ENCODE measurements at regions not wholly inside any gene's neighbourhood (a gene's known extent, or its start where the extent isn't known, plus 50 kb on each side); places are given as distances from the start of the nearest gene placed in this dataset.

DNA sequence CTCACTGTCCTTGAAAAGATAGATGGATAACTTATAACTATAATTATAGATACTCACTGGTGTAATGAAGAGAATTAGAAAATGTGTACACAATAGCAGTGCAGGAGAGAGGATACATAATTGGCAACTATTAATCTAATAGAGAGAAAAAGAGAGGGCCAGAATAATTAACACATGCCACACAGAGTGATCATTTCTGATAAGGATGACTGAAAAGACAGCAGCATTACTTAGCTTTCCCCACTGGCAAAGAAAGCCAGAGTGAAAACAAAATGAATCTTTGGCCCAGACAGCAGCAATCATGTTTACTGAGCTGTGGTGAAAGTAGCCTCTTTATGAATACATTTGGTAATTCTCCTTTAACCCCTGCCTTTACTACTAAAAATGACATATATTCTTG is 493.3 kb upstream of the ROBO1 start:
- DNase-seq: no peak

DNA sequence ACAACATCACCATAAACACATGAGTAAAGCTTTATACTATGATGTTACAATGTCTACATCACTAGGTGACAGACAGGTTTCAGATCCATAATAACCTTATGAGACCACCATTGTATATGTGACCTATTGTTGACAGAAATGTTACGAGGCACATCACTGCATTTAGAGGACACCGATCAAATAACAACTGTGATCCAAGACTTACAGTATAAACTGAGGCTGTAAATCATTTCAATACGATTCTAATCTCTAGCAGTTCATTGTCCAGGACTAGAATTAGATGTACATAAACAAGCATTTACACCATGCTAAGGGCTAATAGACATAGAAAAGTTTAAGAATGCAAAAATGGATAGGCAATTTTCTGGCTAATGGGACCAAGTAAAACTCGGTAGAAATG is 491.9 kb upstream of the ROBO1 start:
- DNase-seq: no peak

DNA sequence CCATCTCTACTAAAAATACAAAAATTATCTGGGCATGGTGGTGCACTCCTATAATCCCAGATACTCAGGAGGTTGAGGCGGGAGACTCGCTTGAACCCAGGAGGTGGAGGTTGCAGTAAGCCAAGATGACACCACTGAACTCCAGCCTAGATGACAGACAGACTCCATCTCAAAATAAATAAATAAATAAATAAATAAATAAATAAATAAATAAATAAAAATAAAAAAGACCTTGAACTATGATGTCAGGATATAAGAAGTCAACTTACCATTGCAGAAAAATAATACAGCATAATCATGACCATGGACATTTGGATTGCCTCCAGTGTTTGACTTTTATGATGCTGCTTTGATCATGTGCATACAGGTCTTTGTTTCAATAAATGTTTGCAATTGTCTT is 484.3 kb upstream of the ROBO1 start:
- no peak for DNase-seq

DNA sequence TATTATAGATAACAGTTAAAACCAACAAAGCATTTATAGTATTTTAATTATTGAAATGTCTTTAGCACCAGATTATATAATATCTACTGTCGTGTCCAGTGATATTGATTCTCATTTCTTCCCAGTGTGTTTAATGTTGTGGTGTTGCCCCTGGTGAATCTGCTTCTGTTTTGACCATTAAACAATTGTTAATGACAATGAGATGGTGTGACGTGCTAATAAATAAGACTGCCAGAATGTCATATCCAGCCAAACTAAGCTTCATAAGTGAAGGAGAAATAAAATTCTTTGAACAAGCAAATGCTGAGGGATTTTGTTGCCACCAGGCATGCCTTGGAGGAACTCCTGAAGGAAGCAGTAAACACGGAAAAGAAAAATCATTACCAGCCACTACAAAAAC is 480.0 kb upstream of the ROBO1 start:
- no peak for DNase-seq

DNA sequence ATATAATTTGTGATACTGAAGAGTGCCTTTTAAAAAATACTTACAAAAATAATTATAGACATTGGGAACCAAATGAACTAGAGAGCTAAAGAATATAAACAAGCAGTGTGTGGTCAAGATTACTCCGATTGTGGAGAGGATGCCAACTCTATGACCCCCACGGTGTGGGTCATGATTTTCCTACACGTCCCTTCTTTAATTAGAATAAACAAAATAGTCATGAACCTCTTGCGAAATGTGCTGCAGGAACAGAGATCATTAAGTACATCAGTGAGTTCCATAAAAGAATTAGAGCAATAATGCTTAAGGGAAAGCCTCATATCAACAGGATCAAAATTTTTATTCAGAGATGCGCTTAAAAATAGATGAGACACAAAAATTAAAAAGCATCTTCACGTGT is 476.6 kb upstream of the ROBO1 start:
- DNase-seq: peak; percentile 33

DNA sequence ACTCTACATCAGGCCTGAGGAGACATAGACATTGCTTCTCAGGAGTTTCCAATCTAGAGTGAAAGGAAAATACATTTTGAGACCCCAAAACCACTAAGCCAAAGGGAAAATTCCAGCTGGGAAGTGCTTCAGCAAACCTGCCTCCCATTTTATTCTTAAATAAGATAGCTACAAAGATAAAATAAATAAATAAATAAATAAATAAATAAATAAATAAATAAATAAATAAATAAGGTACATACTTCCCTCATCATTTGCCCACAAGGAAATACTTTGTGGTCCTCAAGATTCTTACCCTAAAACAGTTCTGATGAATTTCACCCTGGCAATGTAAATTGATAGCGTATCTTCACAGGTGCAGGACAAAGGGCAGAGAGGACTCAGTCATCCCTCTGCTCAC is 474.0 kb upstream of the ROBO1 start:
- no peak for DNase-seq

DNA sequence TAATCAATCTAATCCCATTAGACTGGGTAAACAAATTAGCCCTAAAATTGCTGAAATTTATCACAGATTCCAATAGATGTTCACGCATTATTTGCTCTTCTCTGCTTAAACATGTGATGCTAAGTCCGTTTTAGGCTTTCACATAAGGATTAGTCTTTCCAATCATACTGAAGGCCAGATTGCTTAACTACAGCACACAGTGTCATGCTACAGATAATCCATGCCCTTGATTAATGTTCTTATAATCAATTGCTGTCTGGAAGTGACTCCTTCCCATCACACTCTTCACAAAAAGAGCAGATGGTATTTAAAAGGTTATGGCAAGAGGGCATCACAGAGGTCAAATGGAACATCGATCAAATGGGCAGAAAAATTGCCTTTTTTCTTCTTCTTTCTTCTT is 471.5 kb upstream of the ROBO1 start:
- no peak for DNase-seq

DNA sequence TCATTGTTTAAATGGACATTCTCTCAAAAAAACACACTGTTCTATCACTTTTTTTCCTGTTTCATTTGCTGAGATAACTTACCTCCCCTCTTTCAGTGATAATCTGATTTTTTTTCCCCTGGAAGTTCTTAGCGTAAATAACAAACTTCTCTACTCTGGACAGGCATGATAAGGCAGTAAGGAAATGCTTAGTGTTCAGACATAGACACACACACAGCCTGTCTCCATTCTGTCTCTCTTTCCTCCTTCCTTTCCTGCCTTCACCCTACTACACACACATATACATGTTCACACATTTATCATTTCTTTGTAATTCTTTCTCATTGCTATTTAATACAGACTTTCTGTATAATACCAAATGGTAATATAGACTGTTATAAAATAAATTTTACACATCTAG is 470.8 kb upstream of the ROBO1 start:
- no peak for DNase-seq

DNA sequence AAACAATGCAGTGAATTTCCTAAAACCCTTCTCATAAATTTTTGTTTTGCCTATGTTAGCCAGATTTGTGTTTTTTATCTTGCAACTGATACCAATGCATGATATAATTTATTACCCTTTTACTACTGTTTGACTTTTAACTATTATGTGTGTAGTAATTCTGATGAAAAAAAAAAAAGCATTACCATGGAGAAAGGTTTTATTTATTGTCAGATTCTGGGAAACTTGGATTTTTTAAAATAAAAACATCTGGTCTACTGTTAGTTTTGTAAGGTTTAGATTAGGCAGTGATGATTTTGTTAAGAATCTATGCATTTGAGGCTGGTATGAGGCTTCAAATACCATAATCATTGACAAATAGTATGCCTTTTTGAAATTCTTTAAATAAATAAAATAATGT is 470.4 kb upstream of the ROBO1 start:
- DNase-seq: no peak

DNA sequence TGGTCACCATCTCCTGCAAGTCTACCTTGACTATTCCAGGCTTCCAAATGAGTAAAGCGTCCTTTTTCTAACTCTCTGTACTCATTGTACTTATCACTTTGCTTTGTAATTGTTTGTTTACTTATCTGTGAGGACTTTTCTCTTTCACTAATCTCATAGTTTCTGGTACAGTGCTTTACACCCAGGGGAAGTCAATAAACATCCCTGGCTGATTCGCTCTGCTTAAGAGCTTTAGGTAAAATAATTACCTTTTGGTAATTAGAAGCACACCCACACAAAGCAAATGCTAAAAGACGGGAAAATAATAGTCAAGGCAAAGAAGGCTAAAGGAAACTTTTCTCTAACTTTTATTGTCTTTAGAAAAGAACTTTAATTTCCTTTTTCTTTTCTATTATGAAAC is 466.9 kb upstream of the ROBO1 start:
- no peak for DNase-seq

DNA sequence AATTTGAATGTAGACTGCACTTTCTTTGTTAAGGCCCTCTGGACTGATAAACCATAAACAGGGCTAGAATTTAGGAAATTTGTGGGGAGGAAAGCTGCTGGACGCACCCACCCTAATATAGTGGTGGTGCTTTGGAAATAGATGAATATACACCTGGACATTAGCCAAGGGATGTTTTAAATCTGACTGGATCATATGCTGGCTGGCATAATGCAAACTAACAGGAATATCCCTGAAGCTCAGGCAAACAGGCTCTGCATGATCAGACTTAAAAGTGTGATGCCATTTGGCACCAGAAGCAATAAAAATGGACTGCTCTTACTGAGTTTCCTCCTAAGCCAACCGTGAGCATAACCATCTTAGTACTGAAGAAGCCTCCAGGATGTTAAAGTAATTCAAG is 465.8 kb upstream of the ROBO1 start:
- DNase-seq: no peak

DNA sequence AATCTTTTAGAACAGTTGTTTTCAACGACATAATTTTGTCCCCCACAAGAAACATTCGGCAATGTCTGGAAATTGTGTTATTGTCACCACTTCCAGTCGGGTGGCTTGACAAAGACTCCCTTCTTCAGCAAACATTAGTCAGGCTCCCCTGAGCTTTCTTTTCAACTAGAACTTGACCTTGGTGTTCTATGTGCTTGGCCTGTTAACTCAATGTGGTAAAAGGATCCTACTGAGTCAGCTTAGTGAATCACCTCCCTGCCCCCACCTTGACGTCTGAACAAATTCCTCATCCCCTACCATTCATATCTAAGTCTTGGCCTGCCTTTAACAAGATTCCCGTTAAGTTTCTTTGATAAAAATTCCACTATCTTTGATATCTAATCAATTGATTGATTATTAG is 465.0 kb upstream of the ROBO1 start:
- DNase-seq: peak; percentile 71

DNA sequence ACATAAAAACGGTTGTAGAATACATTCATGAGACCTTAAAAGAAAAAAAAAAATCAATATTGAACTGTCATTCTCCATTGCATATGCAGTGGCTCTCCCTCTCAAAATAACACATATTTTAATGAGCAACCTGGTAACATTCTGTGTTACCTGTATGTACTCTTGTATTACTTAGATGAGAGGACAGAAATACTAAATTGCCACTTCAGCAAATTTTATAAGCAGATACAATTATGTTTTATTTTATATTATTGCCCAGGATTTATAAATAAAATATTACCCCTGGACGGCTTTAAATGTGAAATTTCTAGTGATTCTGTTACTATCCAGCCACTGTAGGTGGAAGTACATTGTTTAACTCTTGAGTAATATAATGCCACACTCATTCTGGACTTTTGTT is 463.2 kb upstream of the ROBO1 start:
- no peak for DNase-seq

DNA sequence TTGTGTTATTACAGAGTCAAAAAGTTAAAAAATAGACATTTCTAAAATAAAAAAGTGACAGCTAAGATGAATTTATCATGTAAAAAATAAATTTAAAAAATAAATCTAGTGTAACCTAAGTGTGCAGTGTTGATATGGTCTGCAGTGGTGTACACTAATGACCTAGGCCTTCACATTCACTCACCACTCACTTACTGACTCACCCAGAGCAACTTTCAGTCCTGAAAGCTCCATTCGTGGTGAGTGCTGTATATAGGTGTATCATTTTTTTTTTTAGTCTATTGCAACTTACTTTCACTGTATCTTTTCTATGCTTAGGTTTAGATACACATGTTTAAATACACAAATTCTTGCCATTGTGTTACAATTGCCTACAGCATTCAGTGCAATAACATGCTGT is 459.4 kb upstream of the ROBO1 start:
- DNase-seq: no peak

DNA sequence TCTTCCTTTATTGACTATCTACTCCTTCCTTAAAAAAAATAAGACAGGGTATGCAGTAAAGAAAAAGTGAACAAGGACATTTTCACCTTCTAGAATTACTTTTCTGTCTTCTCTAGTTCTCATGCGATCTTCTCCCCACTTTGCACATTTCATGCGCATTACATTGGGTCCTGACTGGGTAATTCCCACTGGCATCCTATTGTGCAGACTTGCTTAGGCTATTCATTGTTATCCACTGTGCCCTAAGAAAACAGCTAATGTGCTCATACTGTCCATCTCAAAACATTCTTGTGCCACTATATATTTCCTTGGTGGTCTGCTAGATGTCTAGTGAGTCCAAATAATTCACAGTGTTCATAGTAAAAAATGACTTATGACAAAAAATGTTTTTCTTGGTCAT is 447.4 kb upstream of the ROBO1 start:
- no peak for DNase-seq

DNA sequence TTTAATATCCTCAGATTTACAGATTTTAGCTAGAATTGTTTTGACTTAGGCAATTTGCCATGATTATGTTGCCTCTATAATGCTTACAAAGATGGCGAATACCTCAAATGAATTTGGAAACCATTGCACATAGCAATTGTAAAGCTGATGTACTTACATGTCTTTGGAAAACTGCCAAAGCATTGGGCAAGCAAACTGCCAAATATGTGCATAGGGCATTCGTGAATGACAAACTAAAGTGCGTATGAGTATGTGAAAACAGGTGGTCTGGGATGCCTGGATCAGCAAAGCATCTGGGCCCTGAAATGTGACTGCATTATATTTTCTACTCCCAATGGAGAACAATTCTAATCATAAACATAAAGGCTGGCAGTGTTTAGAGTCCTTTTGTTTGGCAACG is 445.3 kb upstream of the ROBO1 start:
- no peak for DNase-seq

DNA sequence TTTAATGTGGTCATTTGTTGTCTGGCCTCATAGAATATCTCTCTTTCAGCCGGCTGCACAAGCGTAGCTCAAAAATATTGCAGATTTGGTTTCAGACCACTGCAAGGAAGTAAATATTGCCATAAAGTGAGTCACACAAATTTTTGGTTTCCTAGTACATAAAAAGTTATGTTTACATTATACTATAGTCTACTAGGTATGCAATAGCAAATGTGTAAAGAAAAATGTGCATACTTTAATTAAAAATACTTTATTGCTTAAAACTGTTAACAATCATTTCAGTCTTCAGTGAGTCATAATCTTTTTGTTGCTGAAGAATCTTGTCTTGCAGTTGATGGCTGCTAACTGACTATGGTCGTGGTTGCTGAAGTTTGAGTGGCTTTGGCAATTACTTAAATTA is 425.1 kb upstream of the ROBO1 start:
- DNase-seq: no peak

DNA sequence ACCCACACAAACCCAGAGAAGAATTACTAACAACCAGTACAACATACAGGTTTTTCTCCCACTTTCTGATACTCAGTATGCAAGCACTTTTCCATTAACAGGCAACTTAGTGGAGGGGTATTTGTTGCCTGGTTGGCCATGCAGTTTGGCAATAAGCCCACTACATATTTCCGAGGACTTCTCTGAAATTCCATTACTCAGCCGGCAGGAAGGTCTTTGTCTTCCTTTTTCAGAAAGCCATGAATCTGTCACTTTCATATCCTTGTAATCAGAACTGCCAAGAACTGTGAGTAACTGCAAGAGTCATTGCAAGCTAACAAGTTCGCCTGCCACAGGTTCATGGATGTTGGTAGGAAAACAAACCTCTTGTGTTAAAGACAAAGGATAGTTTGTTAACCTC is 422.3 kb upstream of the ROBO1 start:
- DNase-seq: peak; percentile 49

DNA sequence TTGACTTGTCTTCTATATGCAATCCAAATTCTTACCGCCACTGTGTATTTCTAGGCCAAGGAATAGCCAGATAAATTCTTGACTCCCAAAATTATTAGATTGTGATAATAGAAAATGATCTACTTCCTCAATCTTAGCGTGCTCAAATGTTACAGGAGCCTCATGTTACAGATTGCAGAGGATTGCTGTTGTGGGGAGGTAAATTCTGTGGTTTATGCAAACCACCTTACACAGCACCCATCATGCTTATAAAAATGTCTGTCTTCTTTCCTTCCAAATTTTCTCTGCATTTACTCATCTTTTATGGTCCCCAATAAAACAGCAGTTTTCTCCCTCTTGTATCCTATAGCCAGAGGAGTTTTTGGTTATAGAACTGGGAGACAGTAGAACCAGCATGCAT is 420.2 kb upstream of the ROBO1 start:
- no peak for DNase-seq

DNA sequence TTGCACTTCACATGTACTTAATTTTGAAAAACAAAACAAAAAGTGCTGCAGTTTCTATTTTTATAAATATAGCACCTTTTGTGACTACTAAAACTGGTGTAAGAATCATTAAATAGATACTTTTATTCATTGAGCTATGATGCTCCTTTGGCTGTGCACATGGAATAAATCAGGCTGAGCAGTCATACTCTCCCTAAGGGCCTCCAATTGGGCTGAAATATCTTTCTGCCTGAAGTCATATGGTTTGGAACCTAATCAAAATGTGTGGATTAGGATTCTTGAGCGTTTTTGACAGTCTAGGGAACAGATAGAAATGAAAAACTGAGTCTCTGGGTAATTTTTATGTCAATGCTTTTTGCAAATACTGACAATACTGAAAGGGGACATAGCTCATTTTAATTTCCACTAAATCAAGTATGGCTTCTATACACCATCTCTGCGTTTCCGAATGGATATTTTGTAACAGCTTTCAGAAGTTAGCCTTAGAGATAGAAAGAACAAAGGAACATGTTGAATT is 392.2 kb upstream of the ROBO1 start:
- DNase-seq: no peak

DNA sequence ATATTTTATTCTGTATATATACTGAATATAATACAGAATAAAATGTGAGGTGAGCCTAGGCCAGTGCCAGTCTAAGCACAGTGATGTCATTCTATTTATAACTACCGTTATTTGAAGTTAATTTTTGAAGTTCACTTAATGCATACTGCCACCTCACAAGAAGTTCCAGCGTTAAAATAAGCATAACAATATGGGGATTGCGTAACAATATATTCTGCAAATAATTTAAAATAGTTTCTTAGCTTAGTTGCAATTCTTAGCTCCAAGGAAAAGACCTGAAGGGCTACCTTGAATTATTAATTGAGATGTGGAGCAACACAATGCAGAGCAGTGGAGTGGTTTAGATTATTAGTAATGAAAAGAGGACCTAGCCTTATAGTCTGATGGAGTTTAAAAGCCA is 390.5 kb upstream of the ROBO1 start:
- DNase-seq: no peak

DNA sequence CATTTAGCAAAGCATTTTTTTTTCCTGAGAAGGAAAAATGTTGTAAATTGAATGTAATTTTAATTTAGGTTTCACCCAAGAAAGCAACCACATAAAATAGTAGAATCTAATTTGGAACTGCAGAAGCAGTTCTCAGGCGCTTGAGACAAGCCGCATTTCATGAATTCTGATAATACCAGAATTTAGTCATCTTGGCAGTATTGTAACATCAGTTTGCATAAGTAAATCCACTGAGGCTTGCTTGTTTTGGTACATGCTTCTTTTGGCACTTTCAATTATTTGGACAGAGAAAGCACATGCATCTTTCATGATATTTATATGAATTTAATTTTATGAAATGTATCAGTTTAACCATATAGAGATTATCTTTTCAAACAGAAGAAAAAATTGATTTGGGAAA is 389.7 kb upstream of the ROBO1 start:
- no peak for DNase-seq

DNA sequence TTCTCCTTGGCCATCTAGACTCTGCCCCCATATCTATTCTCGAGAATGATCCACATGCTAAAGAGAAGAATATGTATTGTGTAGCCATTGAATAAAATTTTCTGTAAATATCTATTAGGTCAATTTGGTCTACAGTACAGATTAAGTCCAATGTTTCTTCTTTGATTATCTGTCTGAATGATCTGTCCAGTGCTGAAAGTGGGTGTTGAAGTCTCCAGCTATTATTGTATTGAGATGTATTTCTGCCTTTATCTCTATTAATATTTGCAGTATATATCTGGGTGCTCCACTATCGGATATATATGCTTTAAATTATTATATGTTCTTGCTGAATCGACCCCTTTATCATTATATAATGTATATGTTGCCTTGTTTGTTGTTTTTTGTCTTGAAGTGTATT is 384.9 kb upstream of the ROBO1 start:
- DNase-seq: no peak

DNA sequence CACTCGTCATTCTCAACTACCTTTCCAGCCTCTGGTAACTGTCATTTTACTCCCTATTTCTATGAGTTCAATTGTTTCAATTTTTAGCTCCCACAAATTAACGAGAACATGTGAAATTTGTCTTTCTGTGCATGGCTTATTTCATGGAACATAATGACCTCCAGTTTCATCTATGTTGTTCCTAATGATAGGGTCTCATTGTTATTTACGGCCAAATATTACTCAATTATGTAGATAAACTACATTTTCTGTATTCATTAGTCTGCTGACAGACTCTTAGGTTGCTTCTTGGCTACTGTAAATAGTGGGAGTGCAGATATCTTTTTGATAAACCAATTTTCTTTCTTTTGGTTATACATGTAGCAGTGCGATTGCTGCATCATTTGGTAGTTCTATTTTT is 374.9 kb upstream of the ROBO1 start:
- DNase-seq: no peak

DNA sequence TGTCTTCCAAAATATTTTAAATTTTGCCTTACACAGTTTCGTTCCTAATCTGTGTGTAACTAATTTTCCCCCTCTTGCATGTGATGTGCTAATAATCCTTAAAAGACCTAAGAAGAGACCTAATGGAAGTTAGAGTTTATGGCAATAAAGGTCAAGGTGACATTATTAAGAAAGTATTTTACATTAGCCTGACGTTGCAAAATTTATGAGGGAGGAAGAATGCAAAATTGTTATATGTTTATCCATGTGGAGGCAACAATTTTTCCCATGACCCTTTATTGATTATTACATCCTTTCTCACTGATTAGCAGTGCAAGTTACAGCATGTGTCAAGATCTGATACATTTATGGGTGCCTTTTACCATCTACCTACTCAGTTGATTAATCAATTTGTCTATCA is 373.8 kb upstream of the ROBO1 start:
- no peak for DNase-seq

DNA sequence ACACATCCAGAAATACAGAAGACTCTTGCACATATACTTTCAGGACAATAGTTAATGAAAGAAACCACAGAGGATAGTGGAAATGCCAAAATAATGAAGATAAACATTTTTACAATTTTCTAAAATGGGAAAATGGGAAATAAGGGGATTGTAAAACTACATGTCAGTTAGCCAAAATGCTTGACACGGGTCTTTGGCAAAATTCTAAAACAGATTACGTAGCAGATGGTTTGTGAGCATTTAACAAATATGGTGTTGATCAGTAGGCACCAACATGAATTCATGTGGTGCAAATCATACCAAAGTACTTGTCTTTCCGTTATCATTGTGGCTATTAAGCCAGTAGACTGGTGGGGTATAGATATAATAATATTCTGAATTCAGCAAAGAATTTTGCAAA is 348.5 kb upstream of the ROBO1 start:
- no peak for DNase-seq

Data from T1000 (cell line).